ENCODE measurements at regions not wholly inside any gene's neighbourhood (a gene's known extent, or its start where the extent isn't known, plus 50 kb on each side); places are given as distances from the start of the nearest gene placed in this dataset.

- TF ChIP-seq, protein P1, sequence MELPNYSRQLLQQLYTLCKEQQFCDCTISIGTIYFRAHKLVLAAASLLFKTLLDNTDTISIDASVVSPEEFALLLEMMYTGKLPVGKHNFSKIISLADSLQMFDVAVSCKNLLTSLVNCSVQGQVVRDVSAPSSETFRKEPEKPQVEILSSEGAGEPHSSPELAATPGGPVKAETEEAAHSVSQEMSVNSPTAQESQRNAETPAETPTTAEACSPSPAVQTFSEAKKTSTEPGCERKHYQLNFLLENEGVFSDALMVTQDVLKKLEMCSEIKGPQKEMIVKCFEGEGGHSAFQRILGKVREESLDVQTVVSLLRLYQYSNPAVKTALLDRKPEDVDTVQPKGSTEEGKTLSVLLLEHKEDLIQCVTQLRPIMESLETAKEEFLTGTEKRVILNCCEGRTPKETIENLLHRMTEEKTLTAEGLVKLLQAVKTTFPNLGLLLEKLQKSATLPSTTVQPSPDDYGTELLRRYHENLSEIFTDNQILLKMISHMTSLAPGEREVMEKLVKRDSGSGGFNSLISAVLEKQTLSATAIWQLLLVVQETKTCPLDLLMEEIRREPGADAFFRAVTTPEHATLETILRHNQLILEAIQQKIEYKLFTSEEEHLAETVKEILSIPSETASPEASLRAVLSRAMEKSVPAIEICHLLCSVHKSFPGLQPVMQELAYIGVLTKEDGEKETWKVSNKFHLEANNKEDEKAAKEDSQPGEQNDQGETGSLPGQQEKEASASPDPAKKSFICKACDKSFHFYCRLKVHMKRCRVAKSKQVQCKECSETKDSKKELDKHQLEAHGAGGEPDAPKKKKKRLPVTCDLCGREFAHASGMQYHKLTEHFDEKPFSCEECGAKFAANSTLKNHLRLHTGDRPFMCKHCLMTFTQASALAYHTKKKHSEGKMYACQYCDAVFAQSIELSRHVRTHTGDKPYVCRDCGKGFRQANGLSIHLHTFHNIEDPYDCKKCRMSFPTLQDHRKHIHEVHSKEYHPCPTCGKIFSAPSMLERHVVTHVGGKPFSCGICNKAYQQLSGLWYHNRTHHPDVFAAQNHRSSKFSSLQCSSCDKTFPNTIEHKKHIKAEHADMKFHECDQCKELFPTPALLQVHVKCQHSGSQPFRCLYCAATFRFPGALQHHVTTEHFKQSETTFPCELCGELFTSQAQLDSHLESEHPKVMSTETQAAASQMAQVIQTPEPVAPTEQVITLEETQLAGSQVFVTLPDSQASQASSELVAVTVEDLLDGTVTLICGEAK (IDR thresholded peaks at IDR 0.05; ENCODE audit: borderline replicate concordance): no peak
- TF ChIP-seq POU2F2 (IDR thresholded peaks at IDR 0.05; ENCODE audit: borderline replicate concordance, low read depth, low read length) (no peak), KAT2A (conservative IDR thresholded peaks at IDR 0.05; ENCODE audit: control insufficient read depth, low read depth, low read length) (no peak), TAF1 (IDR thresholded peaks at IDR 0.05; ENCODE audit: borderline replicate concordance, low read depth, low read length) (no peak), STAT3 (IDR thresholded peaks at IDR 0.05; ENCODE audit: low read depth, low read length) (no peak)
These were observed 2112.6 kb upstream of the PIK3C3 start (continued) for GRCh38 chr18:39842366-39842914.

DNA sequence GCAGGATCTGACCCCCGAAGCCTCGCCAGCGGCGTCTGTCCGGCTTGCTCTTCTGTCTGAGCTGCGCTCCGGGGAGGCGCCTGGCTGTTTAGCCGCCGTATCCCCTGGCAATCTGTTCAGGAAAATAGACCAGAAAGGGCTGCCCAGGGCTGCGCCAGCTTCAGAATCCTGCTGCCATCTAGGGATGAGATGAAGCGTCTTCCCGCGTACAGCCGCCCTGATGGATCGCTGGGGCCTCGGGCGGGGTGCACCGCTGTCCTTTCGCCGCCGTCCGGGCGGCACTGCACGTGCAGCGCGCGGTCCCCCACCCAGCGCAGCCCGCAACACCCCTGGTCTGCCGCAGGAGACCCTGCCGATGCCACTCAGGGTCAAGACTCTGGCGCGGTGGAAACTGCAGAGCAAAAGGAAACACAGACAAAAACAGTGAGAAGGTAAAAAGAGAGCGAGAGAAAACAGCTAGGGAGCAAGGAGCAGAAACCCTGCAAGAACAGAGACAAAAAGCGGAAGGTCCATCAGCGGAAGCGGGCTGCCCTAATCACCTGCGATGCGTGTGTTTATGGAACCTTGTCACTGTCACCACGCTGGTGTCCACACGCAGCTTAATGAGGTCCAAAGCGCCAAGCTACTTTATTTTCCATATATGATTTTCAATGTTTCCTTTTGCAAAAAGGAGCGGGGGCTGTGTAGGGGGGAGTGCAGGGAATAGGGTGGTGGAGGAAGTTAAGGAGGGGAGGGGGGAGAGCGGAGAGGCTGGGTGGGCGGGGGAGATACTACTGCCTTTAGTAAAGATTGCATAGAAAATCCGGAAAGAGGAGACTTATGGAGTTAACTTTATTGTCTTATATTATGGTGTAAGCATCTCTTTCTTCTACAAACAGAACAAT, 2113.3 kb upstream of the PIK3C3 start:
- ChIA-PET POLR2A (no interaction called here), CTCF (no interaction called here), SMC1A (ENCODE audit: uncharacterized antibody, unreplicated experiment) (no interaction called here), RAD21 (ENCODE audit: unreplicated experiment) (interaction anchor here (1.1 kb wide), 1 partner anchor 10 kb away, joined by 3 read pairs; no protein-coding TSS in a partner anchor)
- 46% methylated on average over 46 of the region's 47 CpGs for WGBS (ENCODE audit: insufficient coverage, insufficient replicate concordance, low lambda C conversion rate, missing lambda C conversion rate)
- DNase-seq (ENCODE audit: low read depth, low spot score): no peak
- in situ Hi-C loops (cut with MboI): no loop called here
- intact Hi-C loops (cut with micrococcal nuclease; ENCODE audit: unreplicated experiment): no loop called here
- H4K20me1 ChIP-seq (ENCODE audit: control insufficient read depth, insufficient read depth): no peaks in the 10 kb centered on the region
- no peak for ATAC-seq
- H3K4me3 ChIP-seq: no peak overlapping the region
- TF ChIP-seq SIN3A (IDR thresholded peaks at IDR 0.05; ENCODE audit: low read depth, low read length): no peak
- TF ChIP-seq SKIL (IDR thresholded peaks at IDR 0.05; ENCODE audit: low read depth, poor library complexity, severe bottlenecking): no peak
- TF ChIP-seq PAX5 (IDR thresholded peaks at IDR 0.05; ENCODE audit: borderline replicate concordance, low read depth, low read length): no peak
- FAIRE-seq: no peak
- H3K36me3 ChIP-seq (ENCODE audit: control insufficient read depth in 2 of 2, insufficient read depth in 2 of 2, low read length in 1 of 2): no peaks in the 10 kb centered on the region
- no peaks in the 10 kb centered on the region for H3K79me2 ChIP-seq (ENCODE audit: control insufficient read depth, insufficient read depth, low read length)
- H3K27ac ChIP-seq (ENCODE audit: control insufficient read depth, insufficient read depth): no peak overlapping the region
- no TSS peak for BruUV-seq (replicated peaks)
- H3K9me3 ChIP-seq (replicated peaks; ENCODE audit: control insufficient read depth, insufficient read depth, low read length): no peaks in the 10 kb centered on the region
- no peak overlapping the region for H2AFZ ChIP-seq (ENCODE audit: control insufficient read depth, low read depth, low read length)
- H3K4me2 ChIP-seq (ENCODE audit: control insufficient read depth, insufficient read depth): no peak overlapping the region
- no peak overlapping the region for H3K9ac ChIP-seq (ENCODE audit: control insufficient read depth, insufficient read depth, low read length)
- H3K4me1 ChIP-seq (ENCODE audit: control insufficient read depth, insufficient read depth, low read length): no peaks in the 10 kb centered on the region
- H3K27me3 ChIP-seq (replicated peaks in 1 of 2; ENCODE audit: control insufficient read depth in 2 of 2, insufficient read depth in 2 of 2, low read length in 1 of 2): no peaks in the 10 kb centered on the region

Measured in GM12878 (cell line).